ENCODE measurements at regions not wholly inside any gene's neighbourhood (a gene's known extent, or its start where the extent isn't known, plus 50 kb on each side); places are given as distances from the start of the nearest gene placed in this dataset.
A peak's percentile ranks its signal among the peaks of the same experiment; 100 is the strongest.

- ChIA-PET POLR2A (no interaction called here), CTCF (no interaction called here)
- Histone ChIP-seq H3K9me3 (ENCODE audit: control insufficient read depth, insufficient read depth, low read depth, low read length) (no peaks in the 10 kb centered on the region), H3K27ac (ENCODE audit: low read length) (no peak overlapping the region), H3K4me3 (ENCODE audit: low read depth in 2 of 2, low read length in 2 of 2) (no peak overlapping the region), H3K36me3 (ENCODE audit: control insufficient read depth, insufficient read depth, low read length) (no peaks in the 10 kb centered on the region), H3K27me3 (ENCODE audit: control insufficient read depth, insufficient read depth, low read length) (no peaks in the 10 kb centered on the region), H3K4me1 (ENCODE audit: control insufficient read depth, insufficient read depth, low read length) (no peaks in the 10 kb centered on the region)
- ATAC-seq (no peak), DNase-seq (ENCODE audit: low read depth, low spot score) (no peak)
- in situ Hi-C loops (cut with HindIII; ENCODE audit: low pct_unique_long_range_greater_than_20kb, low sequenced_read_pairs) (no loop called here), intact Hi-C loops (cut with micrococcal nuclease; ENCODE audit: unreplicated experiment) (loop anchor here (5.0 kb wide), 1 partner anchor 363 kb away; no protein-coding TSS in a partner anchor)
- BruUV-seq (replicated peaks) = no TSS peak
- TF ChIP-seq POLR2AphosphoS5 (IDR thresholded peaks at IDR 0.05; ENCODE audit: low read depth, low read length) (no peak), TCF7L2 (IDR thresholded peaks at IDR 0.05; ENCODE audit: low read depth, low read length) (no peak), REST (IDR thresholded peaks at IDR 0.05; ENCODE audit: insufficient read depth in 1 of 2, low read depth in 2 of 2, low read length in 1 of 2) (no peak), SIN3A (IDR thresholded peaks at IDR 0.05; ENCODE audit: borderline replicate concordance, insufficient read depth, low read depth, low read length) (no peak)
- TF ChIP-seq, protein P1, sequence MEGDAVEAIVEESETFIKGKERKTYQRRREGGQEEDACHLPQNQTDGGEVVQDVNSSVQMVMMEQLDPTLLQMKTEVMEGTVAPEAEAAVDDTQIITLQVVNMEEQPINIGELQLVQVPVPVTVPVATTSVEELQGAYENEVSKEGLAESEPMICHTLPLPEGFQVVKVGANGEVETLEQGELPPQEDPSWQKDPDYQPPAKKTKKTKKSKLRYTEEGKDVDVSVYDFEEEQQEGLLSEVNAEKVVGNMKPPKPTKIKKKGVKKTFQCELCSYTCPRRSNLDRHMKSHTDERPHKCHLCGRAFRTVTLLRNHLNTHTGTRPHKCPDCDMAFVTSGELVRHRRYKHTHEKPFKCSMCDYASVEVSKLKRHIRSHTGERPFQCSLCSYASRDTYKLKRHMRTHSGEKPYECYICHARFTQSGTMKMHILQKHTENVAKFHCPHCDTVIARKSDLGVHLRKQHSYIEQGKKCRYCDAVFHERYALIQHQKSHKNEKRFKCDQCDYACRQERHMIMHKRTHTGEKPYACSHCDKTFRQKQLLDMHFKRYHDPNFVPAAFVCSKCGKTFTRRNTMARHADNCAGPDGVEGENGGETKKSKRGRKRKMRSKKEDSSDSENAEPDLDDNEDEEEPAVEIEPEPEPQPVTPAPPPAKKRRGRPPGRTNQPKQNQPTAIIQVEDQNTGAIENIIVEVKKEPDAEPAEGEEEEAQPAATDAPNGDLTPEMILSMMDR (IDR thresholded peaks at IDR 0.05) = no peak
Observed at GRCh38 chr2:225289659-225290058, 109.9 kb upstream of the NYAP2 start.

DNA sequence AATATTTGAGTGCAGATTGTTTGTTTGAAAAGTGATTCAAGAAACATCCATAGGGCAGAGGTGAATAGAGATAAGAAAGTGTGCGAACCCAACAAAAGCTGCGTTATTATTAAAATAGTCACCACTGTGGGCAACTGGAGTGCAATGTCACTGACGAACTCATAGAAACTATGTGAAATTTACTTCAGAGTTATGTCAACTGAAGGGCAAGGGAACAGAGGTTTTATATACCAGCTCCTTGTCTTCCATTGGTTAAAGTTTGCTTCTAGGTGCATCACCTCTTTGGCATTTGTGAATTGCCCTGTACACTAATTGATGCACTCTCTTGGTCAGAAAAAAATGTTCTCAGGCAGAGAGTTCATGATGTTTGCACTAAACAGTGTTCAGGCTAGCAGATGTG is 110.5 kb upstream of the NYAP2 start:
- DNase-seq (ENCODE audit: low read depth, low spot score) = no peak
- in situ Hi-C loops (cut with HindIII; ENCODE audit: low pct_unique_long_range_greater_than_20kb, low sequenced_read_pairs) (no loop called here), intact Hi-C loops (cut with micrococcal nuclease; ENCODE audit: unreplicated experiment) (loop anchor here (5.0 kb wide), 1 partner anchor 363 kb away; no protein-coding TSS in a partner anchor)
- TF ChIP-seq SIN3A (IDR thresholded peaks at IDR 0.05; ENCODE audit: borderline replicate concordance, insufficient read depth, low read depth, low read length) (no peak), POLR2AphosphoS5 (IDR thresholded peaks at IDR 0.05; ENCODE audit: low read depth, low read length) (no peak)
- no peaks in the 10 kb centered on the region for H3K9me3 ChIP-seq (ENCODE audit: control insufficient read depth, insufficient read depth, low read depth, low read length)
- ATAC-seq = no peak
- no peaks in the 10 kb centered on the region for H3K36me3 ChIP-seq (ENCODE audit: control insufficient read depth, insufficient read depth, low read length)
- no peak overlapping the region for H3K4me3 ChIP-seq (ENCODE audit: low read depth in 2 of 2, low read length in 2 of 2)
- BruUV-seq (replicated peaks) = no TSS peak
- H3K27ac ChIP-seq (ENCODE audit: low read length) = no peak overlapping the region
- POLR2A ChIA-PET = no interaction called here
- CTCF ChIA-PET = no interaction called here
- no peaks in the 10 kb centered on the region for H3K4me1 ChIP-seq (ENCODE audit: control insufficient read depth, insufficient read depth, low read length)
- no peaks in the 10 kb centered on the region for H3K27me3 ChIP-seq (ENCODE audit: control insufficient read depth, insufficient read depth, low read length)

DNA sequence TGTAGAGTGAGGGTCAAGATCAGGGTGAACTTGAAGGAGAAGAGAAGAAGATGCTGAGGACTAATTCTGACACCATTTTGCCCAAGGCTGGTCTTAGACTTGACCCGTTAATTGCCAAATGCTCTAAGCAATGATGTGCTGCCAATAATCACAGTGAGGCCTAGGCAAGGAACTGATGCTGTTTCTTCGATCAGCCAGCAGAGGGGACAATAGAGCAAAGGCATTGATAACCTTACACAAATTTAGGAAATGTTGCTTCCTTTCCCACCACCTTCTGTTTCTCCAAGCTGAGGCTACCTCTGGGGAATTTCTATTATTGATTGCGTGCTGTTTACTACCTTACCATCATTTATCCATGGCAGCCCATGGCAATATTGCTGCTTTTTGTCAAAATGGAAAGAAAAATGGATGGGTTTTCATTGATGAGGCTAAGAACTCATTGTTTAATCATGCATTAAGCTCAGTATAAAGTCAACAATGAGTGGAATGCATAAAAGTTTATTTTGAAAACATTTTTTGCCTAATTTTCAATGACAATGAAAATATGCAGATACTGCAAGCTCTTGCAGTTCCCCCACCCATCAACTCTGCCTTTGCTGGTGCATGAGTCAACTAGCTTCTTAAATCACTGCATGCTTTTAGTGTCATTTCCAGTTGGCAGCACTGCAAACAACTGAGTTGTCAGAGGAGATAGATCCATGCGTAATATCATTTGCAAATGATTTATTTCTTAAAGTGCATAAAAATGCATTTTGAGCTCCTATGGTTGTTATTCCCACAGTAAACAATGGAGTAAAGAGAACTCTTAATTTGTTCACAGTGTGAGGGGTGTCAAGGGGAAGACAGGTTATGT is 116.4 kb upstream of the NYAP2 start:
- in situ Hi-C loops (cut with HindIII; ENCODE audit: low pct_unique_long_range_greater_than_20kb, low sequenced_read_pairs) (no loop called here), intact Hi-C loops (cut with micrococcal nuclease; ENCODE audit: unreplicated experiment) (loop anchor here (5.0 kb wide), 1 partner anchor 379 kb away; no protein-coding TSS in a partner anchor)
- TF ChIP-seq REST (IDR thresholded peaks at IDR 0.05; ENCODE audit: insufficient read depth in 1 of 2, low read depth in 2 of 2, low read length in 1 of 2) = no peak
- TF ChIP-seq, protein P1 (IDR thresholded peaks at IDR 0.05) = peak; percentile 71
- ATAC-seq (no peak), DNase-seq (ENCODE audit: low read depth, low spot score) (peak; percentile 28)
- POLR2A ChIA-PET = no interaction called here
- H3K4me3 ChIP-seq (ENCODE audit: low read depth in 2 of 2, low read length in 2 of 2) = no peak overlapping the region
- no peak overlapping the region for H3K27ac ChIP-seq (ENCODE audit: low read length)
- H3K36me3 ChIP-seq (ENCODE audit: control insufficient read depth, insufficient read depth, low read length) = no peaks in the 10 kb centered on the region
- no peaks in the 10 kb centered on the region for H3K9me3 ChIP-seq (ENCODE audit: control insufficient read depth, insufficient read depth, low read depth, low read length)
- CTCF ChIA-PET = interaction anchor here (0.7 kb wide), 1 partner anchor 1349 kb away, joined by 3 read pairs; no protein-coding TSS in a partner anchor
- H3K4me1 ChIP-seq (ENCODE audit: control insufficient read depth, insufficient read depth, low read length) = no peaks in the 10 kb centered on the region
- BruUV-seq (replicated peaks) = no TSS peak
- H3K27me3 ChIP-seq (ENCODE audit: control insufficient read depth, insufficient read depth, low read length) = no peaks in the 10 kb centered on the region

Measured in Panc1 (cell line).